SKM-1 treated with dmso at 0.1 percent for 144 hours (cell line): ENCODE measurements at regions not wholly inside any gene's neighbourhood (a gene's known extent, or its start where the extent isn't known, plus 50 kb on each side); places are given as distances from the start of the nearest gene placed in this dataset.
"Not testable (repeated sequence)": the region's sequence is repeated elsewhere in the genome, so short reads cannot be mapped to it uniquely, and the experiment has no call there.

Experiments used
- DNase-seq: peaks from one replicate; lab custom pipeline; 2025; ENCODE audit not compliant: unreplicated experiment; lab: John Stamatoyannopoulos, UW

DNA sequence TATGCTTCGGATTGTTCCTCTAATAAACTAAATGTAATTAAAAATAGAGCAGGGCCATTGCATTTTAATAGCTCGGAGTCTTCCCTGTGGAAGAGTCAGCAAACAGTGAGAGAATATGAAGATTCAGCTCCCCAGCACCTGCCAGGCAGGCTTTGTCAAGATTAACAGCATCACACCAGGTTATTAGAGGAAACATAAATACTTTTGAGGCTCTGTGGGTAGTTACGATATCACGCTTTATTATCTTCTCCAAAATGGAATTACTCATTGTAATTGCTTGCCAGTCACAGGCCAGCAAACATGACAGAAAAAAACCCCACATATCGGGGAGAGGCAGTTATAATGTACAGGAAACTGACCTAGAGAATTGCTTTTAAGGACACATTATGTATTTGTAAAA is 303.9 kb downstream of the CPS1 start:
- no peak for DNase-seq

DNA sequence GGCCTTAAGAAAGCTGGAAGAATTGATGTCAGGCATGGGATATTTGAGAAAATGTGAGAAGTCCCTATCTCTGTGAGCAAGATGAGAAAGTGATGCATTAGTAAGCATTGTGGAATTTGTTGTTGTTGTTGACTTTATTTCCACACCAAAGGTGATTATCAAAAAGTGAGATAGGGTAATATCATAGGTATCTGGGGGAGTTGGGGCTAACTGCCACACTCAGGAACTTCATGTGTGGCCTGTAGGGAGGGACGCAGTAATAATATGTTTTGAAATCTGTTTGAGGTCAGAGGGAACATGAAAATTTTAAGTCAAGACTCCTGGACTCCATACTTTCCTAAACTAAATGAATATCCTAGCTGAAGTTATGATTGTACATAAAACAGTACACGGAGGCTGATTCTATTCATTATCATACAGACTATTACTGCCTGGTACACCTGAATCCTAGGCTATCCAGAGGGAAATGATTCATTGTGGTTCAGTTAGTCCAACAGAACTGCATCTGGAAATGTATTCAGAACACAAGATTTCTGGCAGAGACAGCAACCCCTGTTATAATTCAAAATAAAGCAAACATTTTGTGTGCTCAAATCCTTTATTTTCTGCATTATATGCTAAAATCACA is 304.8 kb downstream of the CPS1 start:
- DNase-seq, result no peak

DNA sequence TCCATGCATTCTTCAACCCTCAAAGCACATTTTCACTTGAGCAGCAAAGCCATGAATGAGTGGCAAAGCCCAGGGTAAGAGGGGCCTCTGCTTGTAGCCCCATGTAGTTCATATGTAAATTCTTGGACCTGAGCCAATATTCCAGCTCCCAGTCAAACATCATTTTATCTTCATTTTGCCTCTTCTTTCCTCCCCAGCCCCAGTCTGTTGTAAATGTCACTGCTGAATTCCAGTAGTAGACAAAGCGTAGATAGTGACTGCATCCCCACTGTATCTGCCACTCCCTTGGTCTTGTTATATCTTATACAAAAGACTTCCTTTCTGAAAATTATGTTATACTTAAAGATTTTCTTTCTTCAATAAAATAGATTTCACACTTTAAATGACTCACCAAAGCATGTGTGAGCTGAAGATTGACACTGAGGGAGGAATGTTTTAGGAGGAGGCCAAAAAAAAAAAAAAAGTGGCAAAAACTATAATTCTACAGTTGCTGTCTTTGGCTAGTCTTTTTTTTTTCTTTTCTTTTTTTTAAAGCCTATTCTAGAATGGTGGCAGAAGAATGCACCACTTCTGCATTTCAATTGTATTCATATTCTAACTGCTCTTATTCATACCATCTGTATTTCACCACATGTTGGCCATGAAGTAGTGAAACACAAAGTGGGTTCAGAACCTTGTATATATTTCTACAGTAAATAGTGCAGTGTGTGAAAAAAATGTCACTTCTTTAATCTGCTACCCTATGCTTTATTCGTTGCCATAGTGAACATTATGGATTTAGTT is 306.1 kb downstream of the CPS1 start:
- no peak for DNase-seq

DNA sequence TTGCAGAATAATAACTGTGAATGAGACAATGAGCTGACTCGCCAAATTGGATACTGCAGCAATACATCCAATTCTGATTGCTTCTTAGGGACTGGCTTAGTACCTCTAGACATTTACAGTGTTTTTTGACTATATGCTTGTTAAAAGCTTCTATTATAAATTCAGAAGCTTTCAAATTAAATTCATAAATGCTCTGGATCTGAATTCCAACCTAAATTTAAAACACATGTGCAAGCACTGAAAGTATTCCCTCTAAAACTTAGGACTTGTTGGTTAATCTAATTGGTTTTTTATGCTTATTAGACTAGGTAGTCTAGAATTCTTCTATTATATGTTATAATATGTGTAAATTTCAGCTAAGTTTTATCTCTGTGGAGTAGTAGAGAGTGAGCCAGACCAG is 306.9 kb downstream of the CPS1 start:
- DNase-seq, result no peak

DNA sequence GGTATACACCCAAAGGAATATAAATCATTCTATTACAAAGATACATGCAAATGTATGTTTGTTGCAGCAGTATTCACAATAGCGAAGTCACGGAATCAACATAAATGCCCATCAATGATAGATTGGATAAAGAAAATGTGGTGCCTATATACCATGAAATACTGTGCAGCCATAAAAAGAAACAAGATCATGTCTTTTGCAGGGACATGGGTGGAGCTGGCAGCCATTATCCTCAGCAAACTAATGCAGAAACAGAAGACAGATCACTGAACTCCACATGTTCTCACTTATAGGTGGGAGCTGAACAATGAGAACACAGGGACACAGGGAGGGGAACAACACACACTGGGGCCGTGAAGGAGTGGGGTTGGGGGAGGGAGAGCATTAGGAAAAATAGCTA is 315.2 kb downstream of the CPS1 start:
- DNase-seq, result not testable (repeated sequence)

DNA sequence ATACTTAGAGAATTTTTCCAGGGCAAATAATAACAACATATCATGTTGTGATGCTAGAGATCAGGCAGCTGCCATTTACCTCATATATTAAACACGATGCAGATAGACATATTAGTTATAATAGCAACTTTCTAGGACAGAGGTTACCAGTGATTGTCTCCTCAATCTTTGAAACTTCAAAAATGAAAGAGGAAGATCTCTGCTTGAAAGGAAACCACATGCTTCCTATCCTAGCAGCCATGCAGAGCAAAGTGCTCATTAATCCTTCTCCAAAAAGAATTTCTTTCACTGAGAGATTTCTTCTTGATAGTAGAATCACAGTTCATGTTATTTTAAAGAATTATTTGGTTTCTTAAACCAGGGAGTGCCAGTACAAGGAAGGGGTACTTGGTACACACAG is 317.2 kb downstream of the CPS1 start:
- peak; percentile 2 for DNase-seq

DNA sequence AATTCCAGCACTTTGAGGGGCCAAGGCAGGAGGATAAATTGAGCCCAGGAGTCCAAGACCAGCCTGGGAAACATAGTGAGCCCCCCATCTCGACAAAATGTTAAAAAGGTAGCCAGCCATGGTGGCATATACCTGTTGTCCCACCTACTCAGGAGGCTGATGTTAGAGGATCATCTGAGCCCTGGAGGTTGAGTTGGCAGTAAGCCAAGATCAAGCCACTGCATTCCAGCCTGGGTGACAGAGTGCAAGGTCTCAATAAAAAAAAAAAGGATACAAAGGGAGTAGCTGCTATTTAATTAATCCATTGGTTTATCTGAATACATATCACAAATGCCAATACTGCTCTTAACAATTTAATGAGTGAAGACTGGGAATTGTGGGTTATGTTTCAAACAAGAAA is 327.8 kb downstream of the CPS1 start:
- DNase-seq, result no peak

DNA sequence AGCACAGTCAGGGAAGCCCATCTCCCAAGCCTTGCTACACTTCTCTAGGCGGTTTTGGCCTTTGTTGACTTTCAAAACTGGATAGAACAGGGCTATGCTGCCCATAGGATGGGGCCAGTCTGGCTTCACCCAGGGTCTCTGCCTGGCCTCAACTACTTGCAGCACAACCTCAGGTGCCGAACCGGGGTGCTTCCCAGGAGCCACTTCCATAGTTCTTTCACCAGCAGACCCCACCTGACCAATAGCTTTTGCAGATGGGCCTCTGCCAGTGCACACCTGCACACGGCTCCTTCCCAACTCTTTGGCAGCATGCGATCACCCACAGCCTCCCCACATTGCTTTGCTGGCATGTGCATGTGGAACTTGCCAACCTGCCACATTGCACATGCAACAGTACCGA is 331.6 kb downstream of the CPS1 start:
- DNase-seq, result no peak

DNA sequence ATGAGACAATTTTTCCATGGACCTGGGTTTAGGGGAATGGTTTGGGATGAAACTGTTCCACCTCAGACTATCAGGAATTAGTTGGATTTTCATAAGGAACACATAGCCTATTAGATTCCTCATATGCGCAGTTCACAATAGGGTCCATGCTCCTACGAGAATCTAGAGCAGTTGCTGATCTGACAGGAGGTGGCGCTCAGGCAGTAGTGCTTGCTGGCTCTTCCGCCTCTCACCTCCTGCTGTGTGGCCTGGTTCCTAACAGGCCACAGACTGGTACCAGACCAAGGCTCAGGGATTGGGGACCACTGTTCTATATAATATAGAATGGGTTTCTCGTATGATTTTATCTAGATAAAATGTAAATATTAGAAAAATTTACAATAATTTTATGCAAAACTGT is 338.7 kb downstream of the CPS1 start:
- no peak for DNase-seq

DNA sequence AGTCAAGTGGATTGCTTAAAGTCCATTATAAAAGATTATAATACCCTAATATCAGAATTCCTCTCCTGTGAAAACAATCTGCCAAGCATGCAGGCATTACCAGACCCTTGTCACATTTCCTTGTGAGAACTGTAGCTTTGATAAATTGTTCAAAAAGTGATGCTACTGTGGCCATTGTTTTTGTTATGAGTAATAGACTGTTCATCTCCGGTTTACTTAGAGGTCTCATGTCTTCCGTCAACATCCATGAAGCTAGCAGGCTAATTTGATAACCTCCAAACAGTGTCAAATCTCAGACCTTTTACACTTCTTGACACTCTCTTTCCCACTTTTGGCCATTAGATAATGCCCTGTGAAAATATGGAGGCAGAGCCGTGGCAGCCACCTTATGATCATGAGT is 342.7 kb downstream of the CPS1 start:
- DNase-seq, result no peak

DNA sequence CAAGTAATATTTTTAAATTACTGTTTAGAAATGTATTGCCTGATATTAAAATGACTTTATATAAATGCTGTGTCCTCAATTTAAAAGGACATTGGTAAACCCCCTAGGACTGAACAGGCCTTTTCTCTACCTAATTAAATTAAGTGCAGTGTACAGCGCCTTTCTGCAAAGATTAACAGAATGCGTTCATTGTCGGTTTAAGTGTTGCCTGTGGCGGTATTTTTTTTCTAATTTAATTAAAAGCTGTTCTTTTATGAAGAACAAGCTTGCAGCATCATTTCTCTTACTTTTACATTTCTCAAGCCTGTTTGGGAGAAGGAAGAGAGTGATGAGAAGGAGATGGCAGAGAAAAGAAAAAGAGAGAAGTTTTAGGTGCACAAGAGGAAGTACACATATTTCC is 344.9 kb downstream of the CPS1 start:
- DNase-seq, result no peak

DNA sequence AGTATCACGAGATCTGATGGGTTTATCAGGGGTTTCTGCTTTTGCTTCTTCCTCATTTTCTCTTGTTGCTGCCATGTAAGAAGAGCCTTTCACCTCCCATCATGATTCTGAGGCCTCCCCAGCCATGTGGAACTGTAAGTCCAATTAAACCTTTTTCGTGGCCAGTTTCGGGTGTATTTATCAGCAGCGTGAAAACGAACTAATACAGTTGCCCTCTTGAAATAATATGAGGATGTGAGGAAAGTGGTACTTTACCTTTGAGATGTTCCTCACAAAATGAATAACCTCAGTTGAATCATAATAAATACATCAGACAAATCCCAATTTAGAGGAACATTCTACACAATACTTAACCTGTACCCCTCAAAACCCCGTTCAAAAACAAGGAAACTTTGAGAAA is 356.4 kb downstream of the CPS1 start:
- no peak for DNase-seq

DNA sequence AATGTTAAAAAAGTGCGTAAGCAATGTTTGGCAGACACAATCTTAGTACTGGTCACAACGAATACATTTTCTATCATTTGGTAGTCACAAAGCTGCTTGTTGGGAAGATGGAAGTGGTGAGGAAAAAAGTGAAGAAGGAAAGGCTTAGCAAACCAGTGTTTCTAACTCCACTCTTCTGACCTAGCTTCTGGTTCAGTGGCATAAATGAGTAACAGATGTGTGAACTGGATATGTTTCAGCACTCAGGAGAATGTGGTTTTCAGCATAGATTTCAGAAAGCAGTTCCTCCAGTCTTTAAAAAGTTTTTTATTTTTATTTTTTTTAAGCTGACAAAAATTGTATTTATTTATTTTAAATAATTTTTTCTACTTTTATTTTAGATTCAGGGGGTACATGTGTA is 357.1 kb downstream of the CPS1 start:
- no peak for DNase-seq

DNA sequence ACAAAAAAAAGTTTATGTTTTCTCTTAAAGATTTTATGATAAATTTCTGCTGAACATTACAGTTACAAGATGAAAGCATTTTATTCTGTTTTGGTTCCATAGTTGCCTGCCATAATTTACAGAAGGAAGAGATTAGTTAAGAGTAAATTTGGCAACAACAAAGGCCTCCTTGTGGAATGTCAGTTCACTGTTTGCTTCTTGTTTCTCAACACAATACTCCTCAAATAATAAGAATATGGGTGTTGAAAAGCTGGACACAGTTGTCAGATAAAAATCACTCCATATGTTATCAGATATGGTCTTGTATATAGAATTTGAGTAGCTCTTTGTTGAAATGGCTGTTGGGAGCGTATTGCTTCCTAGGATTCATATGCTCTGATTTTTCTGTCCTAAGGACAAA is 359.5 kb downstream of the CPS1 start:
- no peak for DNase-seq

DNA sequence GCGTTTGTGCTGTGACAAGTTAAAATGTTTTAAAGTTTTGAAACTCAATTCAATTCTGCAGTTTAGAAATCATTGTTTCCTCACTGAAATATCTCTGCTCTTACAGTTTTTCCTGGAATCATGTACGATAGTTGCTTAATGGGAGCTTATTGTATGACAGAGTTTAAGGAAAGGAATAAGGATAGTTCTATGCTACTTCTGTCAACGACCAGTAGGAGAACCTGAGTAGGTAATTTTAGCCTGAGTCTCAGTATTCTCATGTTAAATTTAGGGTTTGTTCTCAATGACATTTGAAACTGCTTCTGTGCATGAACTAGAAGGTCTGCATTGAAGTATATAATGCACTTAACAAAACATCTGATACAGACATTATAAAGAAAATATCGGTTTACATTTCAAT is 361.1 kb downstream of the CPS1 start:
- no peak for DNase-seq

DNA sequence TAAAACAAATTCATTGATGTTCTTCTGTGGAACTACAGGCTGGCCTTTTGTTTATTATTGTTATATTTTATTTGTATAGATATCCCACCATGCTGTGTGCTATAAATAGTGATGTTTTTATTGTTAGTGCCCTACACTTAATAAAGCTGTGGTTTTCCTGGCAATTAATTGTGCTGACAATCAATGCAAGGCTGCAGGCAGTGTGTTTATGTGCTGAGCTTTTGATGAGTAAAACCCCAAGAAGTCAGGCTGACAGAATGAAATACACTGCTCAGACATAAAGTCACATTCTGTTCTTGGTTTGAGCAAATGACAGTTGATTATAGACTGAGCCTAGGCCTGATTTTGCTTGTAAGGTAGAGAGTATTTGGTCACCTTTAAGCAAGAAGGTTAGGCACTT is 362.7 kb downstream of the CPS1 start:
- DNase-seq, result no peak

DNA sequence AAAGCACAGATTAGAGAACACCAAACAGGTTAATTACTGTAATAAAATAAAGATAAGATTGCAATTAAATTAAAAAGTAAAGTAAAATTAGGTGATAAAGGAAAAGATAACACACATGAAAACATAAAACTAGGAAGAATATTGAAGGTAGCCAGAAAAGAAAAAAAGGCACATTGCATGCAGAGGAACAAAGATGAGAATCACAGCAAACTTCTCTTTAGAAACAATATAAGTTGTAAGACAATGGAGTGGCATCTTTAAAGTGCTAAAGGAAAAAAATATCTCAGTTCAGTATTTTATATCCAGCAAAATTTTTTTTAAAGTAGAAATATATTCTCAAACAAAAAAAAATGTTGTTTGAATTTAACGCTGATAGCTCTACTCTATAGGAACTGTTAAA is 366.0 kb downstream of the CPS1 start:
- DNase-seq, result no peak

DNA sequence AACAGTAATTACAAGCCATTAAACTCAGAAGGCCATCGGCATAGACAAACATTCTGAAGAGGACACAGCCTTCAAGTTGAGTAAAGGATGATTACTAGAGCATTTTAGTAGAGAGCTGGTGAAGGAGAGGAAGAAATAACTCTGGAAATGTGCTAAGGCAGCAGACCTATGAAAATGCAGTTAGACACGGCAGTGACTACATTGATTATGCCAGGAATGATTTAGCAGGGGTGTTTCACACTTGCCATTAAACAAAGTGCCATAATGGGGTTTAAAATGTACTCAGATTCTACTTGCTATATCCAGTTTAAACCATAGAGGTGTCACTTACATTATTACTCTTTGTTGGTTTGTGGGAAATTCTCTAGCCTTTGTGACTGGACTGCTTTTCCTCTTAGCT is 372.3 kb downstream of the CPS1 start:
- no peak for DNase-seq

DNA sequence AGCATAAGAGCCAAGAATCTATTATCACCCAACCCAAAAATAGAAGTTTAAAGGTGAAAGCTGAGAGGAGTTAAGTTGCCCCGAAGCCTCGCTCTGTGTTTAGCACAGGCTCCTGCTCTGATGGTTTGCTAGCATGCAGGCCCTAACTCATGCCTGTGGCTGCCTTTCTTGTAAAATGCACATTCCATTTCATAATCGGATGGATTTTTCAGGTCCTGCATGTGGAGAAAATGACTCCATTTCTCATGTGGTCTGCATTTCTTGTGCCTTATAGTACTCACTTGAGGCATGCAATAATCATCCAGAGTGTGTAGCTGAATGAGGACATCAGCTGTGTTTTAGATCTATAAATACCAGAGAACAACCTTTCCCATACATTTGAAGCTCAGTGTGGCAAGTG is 381.8 kb downstream of the CPS1 start:
- DNase-seq, result no peak

DNA sequence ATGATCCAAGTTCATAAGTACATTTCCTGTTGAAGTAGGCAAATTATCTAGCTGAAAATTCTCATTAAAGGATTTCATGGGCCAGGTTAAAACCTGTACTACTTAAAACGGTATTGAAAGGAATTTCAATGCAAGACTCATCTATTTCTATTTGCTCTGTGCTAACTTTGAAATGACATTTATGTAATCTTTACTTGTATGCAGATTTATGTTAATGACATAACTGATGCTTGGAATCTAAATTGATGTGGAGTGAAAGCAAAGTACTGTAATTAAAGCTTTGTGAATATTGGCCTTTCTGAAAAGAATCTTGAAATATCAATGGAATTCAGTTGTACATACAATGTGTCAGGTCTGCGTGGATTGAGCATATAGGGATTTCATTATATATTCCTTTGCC is 390.0 kb downstream of the CPS1 start:
- no peak for DNase-seq

DNA sequence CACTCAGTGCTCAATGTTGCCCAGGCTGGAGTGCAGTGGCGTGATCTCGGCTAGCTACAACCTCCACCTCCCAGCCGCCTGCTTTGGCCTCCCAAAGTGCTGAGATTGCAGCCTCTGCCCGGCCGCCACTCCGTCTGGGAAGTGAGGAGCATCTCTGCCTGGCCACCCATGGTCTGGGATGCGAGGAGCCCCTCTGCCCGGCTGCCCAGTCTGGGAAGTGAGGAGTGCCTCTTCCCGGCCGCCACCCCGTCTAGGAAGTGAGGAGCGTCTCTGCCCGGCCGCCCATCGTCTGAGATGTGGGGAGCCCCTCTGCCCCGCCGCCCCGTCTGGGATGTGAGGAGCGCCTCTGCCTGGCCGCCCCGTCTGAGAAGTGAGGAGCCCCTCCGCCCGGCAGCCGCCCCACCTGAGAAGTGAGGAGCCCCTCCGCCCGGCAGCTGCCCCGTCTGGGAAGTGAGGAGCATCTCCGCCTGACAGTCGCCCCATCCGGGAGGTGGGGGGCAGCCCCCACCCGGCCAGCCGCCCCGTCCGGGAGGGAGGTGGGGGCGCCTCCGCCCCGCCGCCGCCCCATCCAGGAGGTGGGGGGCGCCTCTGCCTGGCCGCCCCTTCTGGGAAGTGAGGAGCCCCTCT is 394.1 kb downstream of the CPS1 start:
- not testable (repeated sequence) for DNase-seq

DNA sequence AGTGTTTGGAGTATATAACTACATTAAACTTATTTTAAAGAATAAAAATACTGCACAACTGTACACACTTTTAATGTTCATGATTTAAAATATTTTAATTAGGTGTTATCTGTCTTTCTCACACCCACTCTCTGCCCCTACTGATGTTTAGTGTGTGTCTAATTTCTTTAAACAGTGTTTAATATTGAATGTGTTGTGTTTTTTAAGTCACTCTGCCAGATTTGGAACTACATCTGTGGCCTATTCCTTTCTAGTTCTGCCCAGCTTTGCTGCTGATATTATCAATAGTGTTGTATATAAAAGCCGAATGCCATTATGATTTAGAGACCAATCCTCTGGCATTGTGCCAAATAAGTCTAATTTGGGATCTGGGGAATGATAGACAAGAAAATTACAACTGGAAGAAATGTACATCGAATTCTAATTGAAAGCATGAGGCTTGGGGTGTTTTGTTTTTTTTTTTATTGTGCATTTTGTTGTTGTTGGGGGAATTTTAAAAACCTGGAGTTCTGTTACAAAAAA is 398.0 kb downstream of the CPS1 start:
- DNase-seq, result no peak
